NCI-H526 (cell line): ENCODE measurements at regions not wholly inside any gene's neighbourhood (a gene's known extent, or its start where the extent isn't known, plus 50 kb on each side); places are given as distances from the start of the nearest gene placed in this dataset.

Experiments
- DNase-seq, 2 experiments: peaks; one replicate each; lab custom pipeline; 2025; lab: John Stamatoyannopoulos, UW

DNA sequence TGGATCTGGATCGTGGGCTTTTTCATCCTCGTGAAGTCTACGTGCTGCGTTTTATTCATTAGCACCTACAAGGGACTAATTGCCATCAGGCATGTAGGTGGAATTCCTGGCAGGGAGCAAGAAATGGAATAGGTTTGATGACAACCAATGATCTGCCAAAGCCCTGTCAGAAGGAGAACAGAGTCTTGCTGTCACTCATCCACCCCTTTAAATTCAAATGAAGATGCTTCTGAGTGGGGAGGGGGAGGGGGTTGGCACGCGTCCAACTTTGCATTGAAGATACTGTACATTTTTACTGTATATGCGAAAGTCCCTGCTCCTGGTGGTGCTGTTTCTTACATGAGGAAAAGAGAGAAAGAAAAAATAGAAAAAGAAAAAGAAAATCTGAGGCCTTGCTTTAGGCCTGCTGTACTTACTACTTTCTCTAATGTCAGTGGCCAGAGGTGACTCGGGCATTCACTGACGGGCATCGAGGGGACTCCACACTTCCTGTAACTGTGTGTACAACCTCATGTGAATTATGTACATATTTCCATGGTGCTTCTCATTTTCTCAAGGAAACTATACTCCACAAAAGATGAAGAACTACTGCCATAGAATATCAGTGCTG is 569.1 kb downstream of the INHBA start:
- DNase-seq, result no peak

- DNase-seq, result no peak
These were observed 570.9 kb downstream of the INHBA start for GRCh38 chr7:41131956-41132355.

GRCh38 chr7:41130561-41131236 is 572.2 kb downstream of the INHBA start:
- no peak for DNase-seq

- DNase-seq, result no peak
These were observed 572.8 kb downstream of the INHBA start for GRCh38 chr7:41130086-41130485.

GRCh38 chr7:41125343-41125742 is 577.5 kb downstream of the INHBA start:
- DNase-seq, result no peak

GRCh38 chr7:41122256-41122987 is 580.5 kb downstream of the INHBA start:
- DNase-seq, result no peak

GRCh38 chr7:41121228-41121627 is 581.7 kb downstream of the INHBA start:
- no peak for DNase-seq

- DNase-seq, result no peak
These were observed 584.4 kb downstream of the INHBA start for GRCh38 chr7:41118486-41118885.

- no peak for DNase-seq
These were observed 585.5 kb downstream of the INHBA start for GRCh38 chr7:41117431-41117830.

- DNase-seq, result no peak
These were observed 586.1 kb downstream of the INHBA start for GRCh38 chr7:41116817-41117216.

DNA sequence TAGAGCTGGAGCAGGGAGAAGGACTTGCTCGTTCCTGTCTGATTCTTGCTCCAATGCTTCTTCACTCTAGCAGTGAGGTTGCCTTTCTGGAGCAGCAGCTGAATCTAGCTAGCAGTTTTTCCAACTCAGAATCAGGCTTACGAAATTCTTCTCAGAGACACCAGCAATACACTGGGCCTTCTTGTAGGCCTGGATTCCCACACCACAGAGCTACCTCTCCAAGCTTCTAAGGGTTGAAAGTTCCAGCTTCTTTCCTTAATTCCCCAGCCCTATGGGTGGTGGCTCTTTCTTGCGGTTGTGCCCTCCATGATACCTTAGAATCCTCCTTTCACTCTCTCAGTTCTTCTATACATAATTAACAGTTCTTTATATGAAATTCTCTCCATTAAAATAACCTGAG is 586.6 kb downstream of the INHBA start:
- DNase-seq, result no peak

DNA sequence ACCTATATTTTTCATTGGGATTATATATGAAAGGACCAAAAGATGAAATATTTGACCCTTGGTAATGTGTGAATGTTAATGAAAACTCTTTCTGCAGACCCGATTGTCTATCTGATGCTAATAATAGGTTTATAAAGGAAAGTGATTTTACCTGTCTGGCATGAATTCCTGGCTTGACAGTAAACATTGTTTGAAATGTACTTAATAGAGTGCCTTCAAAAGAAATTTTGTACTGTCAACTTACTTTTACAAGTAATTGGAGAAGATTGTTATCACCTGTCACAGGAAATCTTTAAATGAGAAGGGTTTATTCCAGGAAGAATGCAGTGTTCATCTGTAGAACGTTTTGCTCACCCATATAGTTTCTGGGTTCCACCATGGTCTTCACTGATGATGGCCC is 588.2 kb downstream of the INHBA start:
- no peak for DNase-seq

- DNase-seq, result no peak
These were observed 588.8 kb downstream of the INHBA start for GRCh38 chr7:41114131-41114530.

- DNase-seq, result no peak
These were observed 589.2 kb downstream of the INHBA start for GRCh38 chr7:41113719-41114118.

- no peak for DNase-seq
These were observed 592.7 kb downstream of the INHBA start for GRCh38 chr7:41110186-41110585.

GRCh38 chr7:41108821-41109220 is 594.1 kb downstream of the INHBA start:
- DNase-seq, result no peak

- no peak for DNase-seq
These were observed 594.9 kb downstream of the INHBA start for GRCh38 chr7:41107938-41108448.

DNA sequence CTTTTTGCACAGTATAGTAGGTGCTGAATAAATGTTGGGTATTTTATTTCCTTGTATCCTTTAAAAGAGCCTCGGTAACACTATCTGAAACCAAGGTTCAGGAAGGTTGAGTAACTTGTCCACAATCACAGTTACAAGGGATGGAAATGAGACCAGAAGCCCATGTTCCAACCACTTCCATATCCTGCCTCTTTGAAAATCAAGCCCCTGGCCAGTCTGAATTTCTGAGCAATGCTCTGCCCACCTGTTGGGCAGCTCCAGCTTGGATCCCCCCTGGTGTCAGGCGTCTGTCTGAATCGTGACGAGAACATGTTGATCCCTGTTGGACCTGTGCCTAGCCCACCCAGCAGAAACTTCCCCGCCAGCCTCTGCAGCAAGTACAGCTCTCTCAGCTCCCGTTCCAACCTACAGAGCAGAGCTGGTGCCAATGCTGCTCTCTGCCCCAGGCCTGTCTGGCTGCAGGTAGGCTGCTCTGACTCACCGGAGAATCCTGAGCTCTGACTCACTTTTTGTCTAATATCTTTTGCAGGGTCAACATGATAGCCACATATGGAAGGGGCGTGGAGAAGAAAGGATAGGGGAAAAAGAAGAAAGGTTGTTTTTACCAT is 595.5 kb downstream of the INHBA start:
- no peak for DNase-seq

GRCh38 chr7:41104631-41105030 is 598.3 kb downstream of the INHBA start:
- no peak for DNase-seq

- no peak for DNase-seq
These were observed 599.6 kb downstream of the INHBA start for GRCh38 chr7:41103331-41103730.

- DNase-seq, result no peak
These were observed 604.0 kb downstream of the INHBA start for GRCh38 chr7:41098846-41099245.

DNA sequence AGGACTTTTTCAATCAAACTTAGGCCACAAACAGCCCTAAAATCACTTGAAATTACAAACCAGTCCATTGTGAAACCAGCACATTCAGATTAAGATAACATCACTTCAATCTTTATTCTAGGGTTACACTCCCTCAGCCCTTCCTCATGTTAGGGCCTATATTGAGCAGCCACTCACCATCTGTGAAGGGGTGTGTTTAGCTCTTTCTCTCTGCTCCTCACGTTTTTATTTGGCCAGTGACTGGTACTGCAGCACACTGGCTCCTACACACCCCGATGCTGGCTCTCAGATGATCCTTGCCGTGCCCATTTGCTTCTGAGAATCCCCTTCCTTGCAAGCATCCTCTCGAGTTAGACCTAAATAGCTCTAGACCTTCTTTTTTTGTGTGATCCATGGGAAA is 604.5 kb downstream of the INHBA start:
- no peak for DNase-seq

DNA sequence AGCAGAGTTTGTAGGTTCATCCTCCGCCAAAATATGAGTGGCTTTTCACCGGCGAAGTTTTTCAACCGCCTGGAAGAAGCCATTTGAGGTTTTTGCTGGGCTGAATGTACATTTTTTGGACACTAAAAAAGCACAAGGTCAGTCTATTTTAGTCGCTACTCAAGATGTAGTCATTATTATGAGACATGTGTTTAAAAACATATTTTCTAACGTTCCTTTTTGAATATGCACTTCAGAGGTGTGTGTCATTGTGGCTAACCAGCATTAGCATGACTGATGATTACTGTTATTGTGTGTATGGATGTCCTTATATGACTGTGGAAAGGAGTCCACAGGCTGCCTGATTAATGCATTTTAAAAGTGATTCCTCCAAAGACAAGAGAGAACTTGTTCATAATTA is 605.4 kb downstream of the INHBA start:
- DNase-seq, result no peak
